K562 (cell line): ENCODE measurements at regions not wholly inside any gene's neighbourhood (a gene's known extent, or its start where the extent isn't known, plus 50 kb on each side); places are given as distances from the start of the nearest gene placed in this dataset.

ENCODE experiments used
- ATAC-seq: fragments of 200-7000 bp; cut with Tn5 transposase; 3 replicates; pipeline ENCODE4 v1.9.1; 2020; ENCODE audit warnings: moderate library complexity
- BruUV-seq: library from RNA; stranded (reverse); fragments of 400-500 nt; replicated peaks from 2 replicates; lab custom pipeline; 2021; lab: Mats Ljungman, UMichigan
- CTCF ChIA-PET: fragments of 300-600 bp; formaldehyde crosslinking; extraction: SDS; loops from one replicate; lab custom pipeline; 2021; ENCODE audit warnings: low intra/inter-chr PET ratio; lab: Yijun Ruan, JAX
- POLR2A ChIA-PET: fragments of 300-600, 350-650 bp; sonication (Branson Sonifier 250); formaldehyde crosslinking; extraction: SDS; loops from one replicate; lab custom pipeline; 2021; ENCODE audit warnings: antibody characterized with exemption, inconsistent platforms; lab: Yijun Ruan, JAX
- DNase-seq, 4 experiments: peaks; one replicate each; pipeline versions ENCODE4 v3.0.0 to v3.0.0-alpha.2; 2011 to 2018; ENCODE audit warnings: low spot score in 3 of 4, mixed read lengths in 3 of 4; ENCODE audit errors: extremely low read depth in 1 of 4
- FAIRE-seq: peaks from 2 replicates; lab custom pipeline; 2011; peaks lifted over from hg19 to GRCh38; lab: Jason Lieb, UNC
- H2AFZ ChIP-seq: 2 replicates; pipeline ENCODE4 v1.6.0; 2011; ENCODE audit warnings: low read depth, low read length, control low read depth, inconsistent platforms
- H3K27ac ChIP-seq: fragments of 200-600 bp; 3 replicates; pipeline ENCODE4 v1.8.0; 2011; ENCODE audit warnings: low read depth, mild to moderate bottlenecking, control low read depth, inconsistent platforms, low read length, moderate library complexity, mixed read lengths; ENCODE audit errors: extremely low read depth
- H3K27me3 ChIP-seq, 2 experiments: fragments of 300-600 bp in 1 of 2; 2 replicates in 1 of 2; 3 replicates in 1 of 2; pipeline versions ENCODE4 v1.6.0 to v1.8.0; 2011; ENCODE audit warnings: inconsistent platforms in 2 of 2, low read length in 2 of 2, mild to moderate bottlenecking in 1 of 2, mixed read lengths in 1 of 2, moderate library complexity in 1 of 2; ENCODE audit not compliant: control insufficient read depth in 2 of 2, insufficient read depth in 2 of 2
- H3K36me3 ChIP-seq: fragments of 300-600 bp; 3 replicates; pipeline ENCODE4 v1.8.0; 2011; ENCODE audit warnings: mild to moderate bottlenecking, low read length, inconsistent platforms; ENCODE audit not compliant: control insufficient read depth, insufficient read depth
- H3K4me1 ChIP-seq, 2 experiments: fragments of 200-600 bp in 1 of 2; replicated peaks in 1 of 2; 2 replicates in 1 of 2; 3 replicates in 1 of 2; pipeline versions ENCODE4 v1.5.1 to v1.8.0; 2011; ENCODE audit warnings: inconsistent platforms in 2 of 2, low read length in 2 of 2, mild to moderate bottlenecking in 1 of 2, mixed read lengths in 1 of 2, moderate library complexity in 1 of 2; ENCODE audit not compliant: control insufficient read depth in 2 of 2, insufficient read depth in 2 of 2
- H3K4me2 ChIP-seq: 2 replicates; pipeline ENCODE4 v1.6.1; 2011; ENCODE audit warnings: low read length, control low read depth, inconsistent platforms, mixed read lengths; ENCODE audit not compliant: insufficient read depth
- H3K4me3 ChIP-seq: fragments of 200-600 bp; sonication (generic), shearing (Covaris generic); 2 replicates; pipeline ENCODE4 v1.5.1; 2016; ENCODE audit warnings: control low read depth, inconsistent platforms
- H3K79me2 ChIP-seq: fragments of 200-600 bp; 3 replicates; pipeline ENCODE4 v1.8.0; 2011; ENCODE audit warnings: low read length, inconsistent platforms; ENCODE audit not compliant: control insufficient read depth, insufficient read depth
- H3K9ac ChIP-seq, 2 experiments: 2 replicates each; pipeline versions ENCODE4 v1.6.0 to v1.6.1; 2011; ENCODE audit warnings: low read depth in 2 of 2, low read length in 2 of 2, control low read depth in 1 of 2, inconsistent platforms in 1 of 2, mild to moderate bottlenecking in 1 of 2, mixed read lengths in 1 of 2; ENCODE audit not compliant: insufficient read depth in 1 of 2
- H3K9me1 ChIP-seq: one replicate; pipeline ENCODE4 v1.6.0; 2011; ENCODE audit warnings: inconsistent platforms, mild to moderate bottlenecking, low read length, moderate library complexity; ENCODE audit not compliant: control insufficient read depth, insufficient read depth
- H3K9me3 ChIP-seq: replicated peaks from 2 replicates; pipeline ENCODE4 v1.5.1; 2011; ENCODE audit warnings: low read depth, low read length, inconsistent platforms; ENCODE audit not compliant: control insufficient read depth, insufficient read depth
- H4K20me1 ChIP-seq: replicated peaks from 2 replicates; pipeline ENCODE4 v1.6.1; 2011; ENCODE audit warnings: low read length, inconsistent platforms, mixed read lengths; ENCODE audit not compliant: control insufficient read depth, insufficient read depth
- COPS2 ChIP-seq: fragments of 450-650 bp; conservative IDR thresholded peaks from 2 replicates; pipeline ENCODE4 v1.6.1; 2016; ENCODE audit warnings: mild to moderate bottlenecking, moderate library complexity
- RERE ChIP-seq: sonication (generic); formaldehyde crosslinking; IDR thresholded peaks from 2 replicates; pipeline ENCODE4 v1.8.0; 2023; ENCODE audit warnings: missing genetic modification reagents, mild to moderate bottlenecking, borderline replicate concordance
- SNAPC5 ChIP-seq: fragments of 250-450 bp; sonication (Bioruptor Pico); IDR thresholded peaks from 2 replicates; pipeline ENCODE4 v1.8.0; 2021; ENCODE audit warnings: moderate library complexity, mild to moderate bottlenecking, inconsistent platforms
- TCF15 ChIP-seq: fragments of 250-450 bp; sonication (Bioruptor Pico); IDR thresholded peaks from 2 replicates; pipeline ENCODE4 v1.8.0; 2022; ENCODE audit warnings: moderate library complexity, mild to moderate bottlenecking, inconsistent platforms
- TRIM24 ChIP-seq, 2 experiments: fragments of 450-650 bp; IDR thresholded peaks; 2 replicates each; pipeline ENCODE4 v1.6.1; 2016
- USF1 ChIP-seq: sonication (generic); formaldehyde crosslinking; IDR thresholded peaks from 2 replicates; pipeline ENCODE4 v1.9.0; 2022; ENCODE audit warnings: mild to moderate bottlenecking, missing genetic modification reagents
- WGBS: fragments of 100-300 bp; shearing (Covaris generic); methylation state at CpG from one replicate; pipeline ENCODE4 v1.1.6; 2016; ENCODE audit warnings: low coverage, mixed read lengths; ENCODE audit not compliant: insufficient coverage; ENCODE audit errors: missing lambda C conversion rate; 5-methylcytosine and 5-hydroxymethylcytosine counted together
- in situ Hi-C: fragments of 300-500 bp; cut with MboI; formaldehyde crosslinking; loops from 4 replicates; pipeline ENCODE4 v1.15.0; 2018; ENCODE audit warnings: inconsistent platforms, mixed read lengths
- intact Hi-C: fragments of 100-400 bp; cut with micrococcal nuclease; formaldehyde crosslinking; loops from 2 replicates; pipeline ENCODE4 v1.14.2; 2022

GRCh38 chr4:14465507-14465906 lies 536.8 kb upstream of the CPEB2 start:
- no peak overlapping the region for H2AFZ ChIP-seq
- FAIRE-seq (no peak), DNase-seq (no peak), ATAC-seq (no peak)
- no peaks in the 10 kb centered on the region for H3K27me3 ChIP-seq
- no peak overlapping the region for H3K4me3 ChIP-seq
- no peaks in the 10 kb centered on the region for H3K79me2 ChIP-seq
- no TSS peak for BruUV-seq
- H3K4me2 ChIP-seq, result no peak overlapping the region
- intact Hi-C loops (no loop called here), in situ Hi-C loops (no loop called here)
- no peak overlapping the region for H3K9ac ChIP-seq
- ChIA-PET POLR2A (no interaction called here), CTCF (no interaction called here)
- no peak overlapping the region for H3K27ac ChIP-seq
- H4K20me1 ChIP-seq, result no peaks in the 10 kb centered on the region
- WGBS, result 2% methylated on average over 5 of the region's 5 CpGs
- TF ChIP-seq TCF15 (no peak), RERE (no peak), COPS2 (no peak), TRIM24 (IDR thresholded peaks at IDR 0.05) (no peak), USF1 (no peak), SNAPC5 (CRISPR knock-in tag) (no peak)
- no peaks in the 10 kb centered on the region for H3K4me1 ChIP-seq
- H3K9me3 ChIP-seq, result no peaks in the 10 kb centered on the region
- H3K36me3 ChIP-seq, result no peaks in the 10 kb centered on the region
- no peaks in the 10 kb centered on the region for H3K9me1 ChIP-seq
